ENCODE measurements at regions not wholly inside any gene's neighbourhood (a gene's known extent, or its start where the extent isn't known, plus 50 kb on each side); places are given as distances from the start of the nearest gene placed in this dataset.
"Not testable (repeated sequence)": the region's sequence is repeated elsewhere in the genome, so short reads cannot be mapped to it uniquely, and the experiment has no call there.

GRCh38 chr12:102255687-102256086 is 58.1 kb upstream of the PMCH start:
- TF ChIP-seq ELF4 (IDR thresholded peaks at IDR 0.05); CTBP1 (IDR thresholded peaks at IDR 0.05; ENCODE audit: borderline replicate concordance): not testable (repeated sequence)

Data from HEK293T (cell line).